ENCODE measurements at regions not wholly inside any gene's neighbourhood (a gene's known extent, or its start where the extent isn't known, plus 50 kb on each side); places are given as distances from the start of the nearest gene placed in this dataset.
"Not testable (repeated sequence)": the region's sequence is repeated elsewhere in the genome, so short reads cannot be mapped to it uniquely, and the experiment has no call there.

GRCh38 chr2:40628556-40628955 is 176.7 kb upstream of the SLC8A1 start:
- no peaks in the 10 kb centered on the region for H3K36me3 ChIP-seq (ENCODE audit: insufficient read depth, low read length)
- H3K9ac ChIP-seq (ENCODE audit: low read depth, low read length): no peak overlapping the region
- no peaks in the 10 kb centered on the region for H3K9me3 ChIP-seq (ENCODE audit: control insufficient read depth, insufficient read depth, low read length)
- no peaks in the 10 kb centered on the region for H3K4me1 ChIP-seq (ENCODE audit: insufficient read depth, low read length)

- H3K4me1 ChIP-seq (ENCODE audit: insufficient read depth, low read length): no peaks in the 10 kb centered on the region
These were observed 178.0 kb upstream of the SLC8A1 start for GRCh38 chr2:40629768-40630434.

GRCh38 chr2:40639320-40639719 is 187.4 kb upstream of the SLC8A1 start:
- Histone ChIP-seq H3K36me3 (ENCODE audit: insufficient read depth, low read length) (no peaks in the 10 kb centered on the region), H3K9me3 (ENCODE audit: control insufficient read depth, insufficient read depth, low read length) (no peaks in the 10 kb centered on the region), H3K9ac (ENCODE audit: low read depth, low read length) (no peak overlapping the region), H3K4me1 (ENCODE audit: insufficient read depth, low read length) (no peaks in the 10 kb centered on the region)

More at GRCh38 chr2:40629768-40630434, 178.0 kb upstream of the SLC8A1 start:
- H3K9me3 ChIP-seq (ENCODE audit: control insufficient read depth, insufficient read depth, low read length): no peaks in the 10 kb centered on the region
- no peaks in the 10 kb centered on the region for H3K36me3 ChIP-seq (ENCODE audit: insufficient read depth, low read length)
- no peak overlapping the region for H3K9ac ChIP-seq (ENCODE audit: low read depth, low read length)

- Histone ChIP-seq H3K4me1 (ENCODE audit: insufficient read depth, low read length) (no peaks in the 10 kb centered on the region), H3K36me3 (ENCODE audit: insufficient read depth, low read length) (no peaks in the 10 kb centered on the region), H3K9ac (ENCODE audit: low read depth, low read length) (no peak overlapping the region), H3K9me3 (ENCODE audit: control insufficient read depth, insufficient read depth, low read length) (no peaks in the 10 kb centered on the region)
These were observed 190.3 kb upstream of the SLC8A1 start for GRCh38 chr2:40642237-40642636.

- Histone ChIP-seq H3K4me1 (ENCODE audit: insufficient read depth, low read length) (no peaks in the 10 kb centered on the region), H3K36me3 (ENCODE audit: insufficient read depth, low read length) (no peaks in the 10 kb centered on the region), H3K9me3 (ENCODE audit: control insufficient read depth, insufficient read depth, low read length) (no peaks in the 10 kb centered on the region), H3K9ac (ENCODE audit: low read depth, low read length) (no peak overlapping the region)
These were observed 190.8 kb upstream of the SLC8A1 start for GRCh38 chr2:40642726-40643125.

GRCh38 chr2:40646642-40647041 is 194.8 kb upstream of the SLC8A1 start:
- no peaks in the 10 kb centered on the region for H3K4me1 ChIP-seq (ENCODE audit: insufficient read depth, low read length)
- no peaks in the 10 kb centered on the region for H3K9me3 ChIP-seq (ENCODE audit: control insufficient read depth, insufficient read depth, low read length)
- no peak overlapping the region for H3K9ac ChIP-seq (ENCODE audit: low read depth, low read length)
- H3K36me3 ChIP-seq (ENCODE audit: insufficient read depth, low read length): no peaks in the 10 kb centered on the region

GRCh38 chr2:40652155-40652554 is 200.3 kb upstream of the SLC8A1 start:
- H3K9ac ChIP-seq (ENCODE audit: low read depth, low read length): no peak overlapping the region
- no peaks in the 10 kb centered on the region for H3K9me3 ChIP-seq (ENCODE audit: control insufficient read depth, insufficient read depth, low read length)
- no peaks in the 10 kb centered on the region for H3K36me3 ChIP-seq (ENCODE audit: insufficient read depth, low read length)
- H3K4me1 ChIP-seq (ENCODE audit: insufficient read depth, low read length): no peaks in the 10 kb centered on the region

GRCh38 chr2:40653829-40654228 is 201.9 kb upstream of the SLC8A1 start:
- H3K36me3 ChIP-seq (ENCODE audit: insufficient read depth, low read length): no peaks in the 10 kb centered on the region
- H3K9me3 ChIP-seq (ENCODE audit: control insufficient read depth, insufficient read depth, low read length): no peaks in the 10 kb centered on the region
- no peaks in the 10 kb centered on the region for H3K4me1 ChIP-seq (ENCODE audit: insufficient read depth, low read length)
- H3K9ac ChIP-seq (ENCODE audit: low read depth, low read length): no peak overlapping the region

GRCh38 chr2:40654346-40654745 is 202.5 kb upstream of the SLC8A1 start:
- Histone ChIP-seq H3K9ac (ENCODE audit: low read depth, low read length) (no peak overlapping the region), H3K36me3 (ENCODE audit: insufficient read depth, low read length) (no peaks in the 10 kb centered on the region), H3K4me1 (ENCODE audit: insufficient read depth, low read length) (no peaks in the 10 kb centered on the region), H3K9me3 (ENCODE audit: control insufficient read depth, insufficient read depth, low read length) (no peaks in the 10 kb centered on the region)

GRCh38 chr2:40658941-40659340 is 207.1 kb upstream of the SLC8A1 start:
- H3K9me3 ChIP-seq (ENCODE audit: control insufficient read depth, insufficient read depth, low read length): no peaks in the 10 kb centered on the region
- H3K36me3 ChIP-seq (ENCODE audit: insufficient read depth, low read length): no peaks in the 10 kb centered on the region

GRCh38 chr2:40665493-40666232 is 213.8 kb upstream of the SLC8A1 start:
- Histone ChIP-seq H3K9me3 (ENCODE audit: control insufficient read depth, insufficient read depth, low read length) (no peaks in the 10 kb centered on the region), H3K36me3 (ENCODE audit: insufficient read depth, low read length) (no peaks in the 10 kb centered on the region), H3K9ac (ENCODE audit: low read depth, low read length) (no peak overlapping the region), H3K4me1 (ENCODE audit: insufficient read depth, low read length) (no peaks in the 10 kb centered on the region)

More at GRCh38 chr2:40658941-40659340, 207.1 kb upstream of the SLC8A1 start:
- H3K4me1 ChIP-seq (ENCODE audit: insufficient read depth, low read length): no peaks in the 10 kb centered on the region
- H3K9ac ChIP-seq (ENCODE audit: low read depth, low read length): no peak overlapping the region

- H3K4me1 ChIP-seq (ENCODE audit: insufficient read depth, low read length): no peaks in the 10 kb centered on the region
- H3K9me3 ChIP-seq (ENCODE audit: control insufficient read depth, insufficient read depth, low read length): no peaks in the 10 kb centered on the region
- no peaks in the 10 kb centered on the region for H3K36me3 ChIP-seq (ENCODE audit: insufficient read depth, low read length)
- no peak overlapping the region for H3K9ac ChIP-seq (ENCODE audit: low read depth, low read length)
These were observed 214.5 kb upstream of the SLC8A1 start for GRCh38 chr2:40666398-40666797.

GRCh38 chr2:40668425-40668824 is 216.5 kb upstream of the SLC8A1 start:
- H3K4me1 ChIP-seq (ENCODE audit: insufficient read depth, low read length): no peaks in the 10 kb centered on the region
- H3K9ac ChIP-seq (ENCODE audit: low read depth, low read length): no peak overlapping the region
- H3K9me3 ChIP-seq (ENCODE audit: control insufficient read depth, insufficient read depth, low read length): no peaks in the 10 kb centered on the region
- H3K36me3 ChIP-seq (ENCODE audit: insufficient read depth, low read length): no peaks in the 10 kb centered on the region

- not testable (repeated sequence) for H3K36me3 ChIP-seq (ENCODE audit: insufficient read depth, low read length); H3K4me1 ChIP-seq (ENCODE audit: insufficient read depth, low read length); H3K9me3 ChIP-seq (ENCODE audit: control insufficient read depth, insufficient read depth, low read length); H3K9ac ChIP-seq (ENCODE audit: low read depth, low read length)
These were observed 224.4 kb upstream of the SLC8A1 start for GRCh38 chr2:40676134-40676790.

GRCh38 chr2:40680547-40680946 is 228.7 kb upstream of the SLC8A1 start:
- Histone ChIP-seq H3K9ac (ENCODE audit: low read depth, low read length) (no peak overlapping the region), H3K4me1 (ENCODE audit: insufficient read depth, low read length) (no peaks in the 10 kb centered on the region), H3K36me3 (ENCODE audit: insufficient read depth, low read length) (no peaks in the 10 kb centered on the region), H3K9me3 (ENCODE audit: control insufficient read depth, insufficient read depth, low read length) (no peaks in the 10 kb centered on the region)

Data from ES-I3 (cell line).